ENCODE measurements at regions not wholly inside any gene's neighbourhood (a gene's known extent, or its start where the extent isn't known, plus 50 kb on each side); places are given as distances from the start of the nearest gene placed in this dataset.

DNA sequence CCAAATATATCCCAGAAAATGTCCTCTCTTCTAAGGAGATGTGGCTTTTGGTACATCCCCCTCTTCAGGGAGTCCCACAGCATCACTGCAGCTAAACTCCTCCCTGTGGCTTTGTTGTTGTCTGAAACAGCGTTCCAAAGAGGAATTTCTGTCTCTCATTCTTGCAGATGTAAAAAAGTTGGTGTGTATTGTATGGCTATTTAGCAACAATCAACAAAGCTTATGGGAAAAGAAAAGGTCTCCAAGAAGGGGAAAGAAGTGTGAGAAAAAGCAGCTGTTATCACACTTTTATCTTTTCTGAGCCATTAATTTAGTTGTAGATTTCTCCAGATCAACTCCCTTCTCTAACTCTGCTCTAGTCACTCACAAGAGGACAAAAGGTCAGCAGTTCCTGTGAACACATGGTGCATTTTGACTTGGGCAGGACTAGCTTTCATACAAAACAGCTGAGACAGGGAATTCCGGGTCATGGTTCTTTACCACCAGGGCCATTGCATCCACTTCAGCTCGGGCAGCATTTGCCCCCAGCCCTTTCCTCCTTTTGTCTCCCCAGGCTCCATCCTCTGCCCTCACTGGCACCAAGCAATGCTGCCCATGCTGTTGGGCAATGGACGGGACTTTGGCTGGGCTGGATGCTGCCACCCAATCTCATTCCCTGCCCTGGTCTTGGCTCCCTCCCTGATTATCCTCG is 184.7 kb downstream of the TMX1 start:
- Mint-ChIP-seq H3K9me3 (ENCODE audit: unreplicated experiment) (no peaks in the 10 kb centered on the region), H3K4me1 (ENCODE audit: unreplicated experiment) (peaks cover 4% of the 10 kb centered on the region), H3K27ac (ENCODE audit: unreplicated experiment) (no peak overlapping the region), H3K27me3 (ENCODE audit: unreplicated experiment) (no peaks in the 10 kb centered on the region), H3K4me3 (ENCODE audit: unreplicated experiment) (no peak overlapping the region), H3K36me3 (ENCODE audit: unreplicated experiment) (no peaks in the 10 kb centered on the region)
- TF ChIP-seq, protein P1, sequence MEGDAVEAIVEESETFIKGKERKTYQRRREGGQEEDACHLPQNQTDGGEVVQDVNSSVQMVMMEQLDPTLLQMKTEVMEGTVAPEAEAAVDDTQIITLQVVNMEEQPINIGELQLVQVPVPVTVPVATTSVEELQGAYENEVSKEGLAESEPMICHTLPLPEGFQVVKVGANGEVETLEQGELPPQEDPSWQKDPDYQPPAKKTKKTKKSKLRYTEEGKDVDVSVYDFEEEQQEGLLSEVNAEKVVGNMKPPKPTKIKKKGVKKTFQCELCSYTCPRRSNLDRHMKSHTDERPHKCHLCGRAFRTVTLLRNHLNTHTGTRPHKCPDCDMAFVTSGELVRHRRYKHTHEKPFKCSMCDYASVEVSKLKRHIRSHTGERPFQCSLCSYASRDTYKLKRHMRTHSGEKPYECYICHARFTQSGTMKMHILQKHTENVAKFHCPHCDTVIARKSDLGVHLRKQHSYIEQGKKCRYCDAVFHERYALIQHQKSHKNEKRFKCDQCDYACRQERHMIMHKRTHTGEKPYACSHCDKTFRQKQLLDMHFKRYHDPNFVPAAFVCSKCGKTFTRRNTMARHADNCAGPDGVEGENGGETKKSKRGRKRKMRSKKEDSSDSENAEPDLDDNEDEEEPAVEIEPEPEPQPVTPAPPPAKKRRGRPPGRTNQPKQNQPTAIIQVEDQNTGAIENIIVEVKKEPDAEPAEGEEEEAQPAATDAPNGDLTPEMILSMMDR (IDR thresholded peaks at IDR 0.05) = no peak
- no peak for DNase-seq (ENCODE audit: extremely low spot score, unreplicated experiment)

DNA sequence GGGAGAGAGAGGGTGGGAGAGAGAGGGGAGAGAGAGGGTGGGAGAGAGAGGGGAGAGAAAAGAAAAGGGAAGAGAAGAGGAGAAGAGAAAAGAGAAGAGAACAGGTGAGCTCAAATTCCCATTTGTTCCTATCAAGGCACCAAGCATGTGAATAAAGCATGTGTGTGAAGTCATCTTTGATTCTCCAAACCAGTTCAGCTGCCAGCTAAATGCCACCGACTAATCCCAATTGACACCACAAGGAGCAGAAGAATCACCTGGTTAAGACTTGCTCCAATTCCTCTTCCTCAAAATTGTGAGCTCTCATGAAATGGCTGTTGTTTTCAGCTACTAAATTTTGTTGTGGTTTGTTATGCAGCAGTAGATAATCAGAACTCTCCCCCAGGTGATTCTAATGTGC is 188.9 kb downstream of the TMX1 start:
- Mint-ChIP-seq H3K27me3 (ENCODE audit: unreplicated experiment) (no peaks in the 10 kb centered on the region), H3K4me3 (ENCODE audit: unreplicated experiment) (no peak overlapping the region), H3K9me3 (ENCODE audit: unreplicated experiment) (no peaks in the 10 kb centered on the region), H3K36me3 (ENCODE audit: unreplicated experiment) (no peaks in the 10 kb centered on the region), H3K27ac (ENCODE audit: unreplicated experiment) (no peak overlapping the region), H3K4me1 (ENCODE audit: unreplicated experiment) (peaks cover 30% of the 10 kb centered on the region)
- no peak for DNase-seq (ENCODE audit: extremely low spot score, unreplicated experiment)
- TF ChIP-seq, protein P1 (IDR thresholded peaks at IDR 0.05) = no peak

DNA sequence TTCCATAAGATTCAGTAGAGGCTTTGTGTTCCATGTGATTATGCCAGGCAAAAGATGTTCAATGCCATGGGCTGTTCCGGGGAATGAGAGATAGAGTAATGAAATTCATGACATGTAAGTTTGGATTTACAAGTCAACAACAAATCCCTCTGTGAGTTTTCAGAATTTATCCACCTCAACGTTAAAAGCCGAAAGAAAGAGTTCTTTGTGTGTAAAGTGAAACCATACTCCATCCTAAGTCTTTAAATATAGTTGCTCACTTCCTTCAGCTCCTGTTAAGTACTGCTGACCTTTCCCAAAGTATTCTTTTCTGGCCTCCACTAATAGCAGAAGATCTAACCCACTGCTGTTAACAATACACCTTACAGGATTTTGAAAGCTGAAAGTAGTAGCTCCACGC is 190.0 kb downstream of the TMX1 start:
- H3K9me3 Mint-ChIP-seq (ENCODE audit: unreplicated experiment) = no peaks in the 10 kb centered on the region
- DNase-seq (ENCODE audit: extremely low spot score, unreplicated experiment) = no peak
- H3K27ac Mint-ChIP-seq (ENCODE audit: unreplicated experiment) = peak overlapping the region; percentile 78
- H3K27me3 Mint-ChIP-seq (ENCODE audit: unreplicated experiment) = no peaks in the 10 kb centered on the region
- H3K36me3 Mint-ChIP-seq (ENCODE audit: unreplicated experiment) = no peaks in the 10 kb centered on the region
- TF ChIP-seq, protein P1 (IDR thresholded peaks at IDR 0.05) = no peak
- peak overlapping the region; percentile 31 for H3K4me3 Mint-ChIP-seq (ENCODE audit: unreplicated experiment)
- H3K4me1 Mint-ChIP-seq (ENCODE audit: unreplicated experiment) = peaks cover 30% of the 10 kb centered on the region

DNA sequence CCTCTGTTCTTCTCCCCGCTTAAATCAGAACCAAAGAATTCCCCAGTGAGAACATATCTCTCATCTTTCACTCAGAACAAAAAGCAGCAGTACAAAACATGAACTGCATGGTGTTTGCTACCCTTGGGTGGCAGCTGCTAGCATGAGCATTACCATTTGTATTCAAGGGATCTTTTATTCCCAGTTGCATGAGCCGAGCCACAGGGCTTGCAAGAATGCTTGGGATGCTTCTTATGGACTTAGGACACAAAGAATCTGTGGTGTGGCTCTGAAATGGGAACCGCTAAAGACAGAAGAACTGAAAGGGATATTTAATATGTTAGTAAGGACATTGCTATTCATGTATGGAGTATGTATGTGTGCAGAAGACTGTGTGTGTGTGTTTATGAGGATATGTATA is 190.6 kb downstream of the TMX1 start:
- Mint-ChIP-seq H3K4me1 (ENCODE audit: unreplicated experiment) (peaks cover 30% of the 10 kb centered on the region), H3K27me3 (ENCODE audit: unreplicated experiment) (no peaks in the 10 kb centered on the region), H3K36me3 (ENCODE audit: unreplicated experiment) (no peaks in the 10 kb centered on the region), H3K27ac (ENCODE audit: unreplicated experiment) (peak overlapping the region; percentile 78), H3K4me3 (ENCODE audit: unreplicated experiment) (peak overlapping the region; percentile 31), H3K9me3 (ENCODE audit: unreplicated experiment) (no peaks in the 10 kb centered on the region)
- DNase-seq (ENCODE audit: extremely low spot score, unreplicated experiment) = no peak
- TF ChIP-seq, protein P1 (IDR thresholded peaks at IDR 0.05) = no peak

DNA sequence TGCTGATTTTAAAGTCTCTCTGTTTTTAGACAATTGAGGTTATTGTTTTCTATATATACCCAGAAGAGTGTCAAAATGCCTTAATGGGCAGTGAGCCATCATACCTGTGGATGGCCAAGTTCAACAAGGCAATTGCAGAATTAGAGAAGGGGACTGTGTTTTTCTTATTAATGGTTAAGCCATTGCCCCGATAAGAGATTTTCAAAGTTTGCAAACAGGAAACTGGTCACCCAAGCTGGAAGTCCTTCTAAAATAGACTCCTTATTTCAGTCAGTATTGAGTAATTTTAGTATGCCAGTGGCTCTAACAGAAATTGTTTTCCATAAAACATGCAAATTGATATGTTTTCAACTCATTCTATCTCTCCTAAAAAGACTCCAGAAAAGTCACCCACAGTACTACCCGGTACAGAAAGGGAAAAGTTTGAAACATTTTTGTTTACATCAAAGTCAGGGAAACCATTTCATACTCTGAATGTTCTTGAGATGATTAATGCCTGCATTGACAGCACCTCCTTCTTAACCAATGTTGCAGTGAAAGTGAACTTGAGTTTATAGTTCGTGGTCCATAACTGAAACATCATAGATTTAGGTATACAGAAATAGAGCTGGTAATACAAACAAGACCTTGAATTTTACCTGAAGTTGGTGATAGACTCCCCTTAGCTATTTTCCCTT is 191.1 kb downstream of the TMX1 start:
- Mint-ChIP-seq H3K36me3 (ENCODE audit: unreplicated experiment) (no peaks in the 10 kb centered on the region), H3K9me3 (ENCODE audit: unreplicated experiment) (no peaks in the 10 kb centered on the region), H3K27ac (ENCODE audit: unreplicated experiment) (peak overlapping the region; percentile 78), H3K4me3 (ENCODE audit: unreplicated experiment) (peak overlapping the region; percentile 31), H3K4me1 (ENCODE audit: unreplicated experiment) (peaks cover 30% of the 10 kb centered on the region), H3K27me3 (ENCODE audit: unreplicated experiment) (no peaks in the 10 kb centered on the region)
- DNase-seq (ENCODE audit: extremely low spot score, unreplicated experiment) = no peak
- TF ChIP-seq, protein P1 (IDR thresholded peaks at IDR 0.05) = no peak

All from osteocyte (in vitro differentiated cells).